PFSK-1 (cell line): ENCODE measurements at regions not wholly inside any gene's neighbourhood (a gene's known extent, or its start where the extent isn't known, plus 50 kb on each side); places are given as distances from the start of the nearest gene placed in this dataset.

Source experiments
- POLR2AphosphoS5 ChIP-seq: IDR thresholded peaks from 2 replicates; pipeline ENCODE4 v1.6.1; 2012; ENCODE audit warnings: low read depth, mild to moderate bottlenecking, control low read depth, low read length, moderate library complexity
- SIN3A ChIP-seq: IDR thresholded peaks from 2 replicates; pipeline ENCODE4 v1.6.1; 2012; ENCODE audit warnings: mild to moderate bottlenecking, low read length, moderate library complexity, borderline replicate concordance; ENCODE audit not compliant: insufficient read depth
- TAF1 ChIP-seq: IDR thresholded peaks from 2 replicates; pipeline ENCODE4 v1.6.1; 2012; ENCODE audit warnings: low read length, control low read depth, borderline replicate concordance; ENCODE audit not compliant: insufficient read depth

DNA sequence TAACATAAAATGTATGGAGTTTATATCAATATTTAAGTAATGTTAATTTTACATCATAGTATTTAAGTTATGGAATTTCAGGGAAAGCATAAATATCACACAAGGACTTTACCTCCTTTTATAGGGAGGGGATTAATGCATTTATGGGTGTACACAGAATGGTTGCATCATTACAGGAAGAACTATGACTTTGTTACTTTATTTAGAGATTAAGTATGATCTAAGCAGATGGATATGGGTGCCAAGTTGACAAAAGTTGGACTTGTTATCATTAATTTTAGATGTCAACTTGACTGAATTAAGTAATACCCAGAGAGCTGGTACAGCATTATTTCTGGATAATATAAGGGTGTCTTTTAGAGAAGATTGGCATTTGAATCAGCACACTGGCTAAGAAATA lies 160.5 kb upstream of the CDH10 start:
- TF ChIP-seq SIN3A, result no peak
- no peak for TF ChIP-seq POLR2AphosphoS5
- TF ChIP-seq TAF1, result no peak
